Activated CD8-positive, alpha-beta memory T cell treated with anti-CD3 and anti-CD28 coated beads for 4 hours (primary cell): ENCODE measurements at regions not wholly inside any gene's neighbourhood (a gene's known extent, or its start where the extent isn't known, plus 50 kb on each side); places are given as distances from the start of the nearest gene placed in this dataset.

Experiments
- DNase-seq, 2 donors: peaks; one replicate each; pipeline ENCODE4 v3.0.0-alpha.2; 2020; ENCODE audit warnings: low read depth in 2 of 2

DNA sequence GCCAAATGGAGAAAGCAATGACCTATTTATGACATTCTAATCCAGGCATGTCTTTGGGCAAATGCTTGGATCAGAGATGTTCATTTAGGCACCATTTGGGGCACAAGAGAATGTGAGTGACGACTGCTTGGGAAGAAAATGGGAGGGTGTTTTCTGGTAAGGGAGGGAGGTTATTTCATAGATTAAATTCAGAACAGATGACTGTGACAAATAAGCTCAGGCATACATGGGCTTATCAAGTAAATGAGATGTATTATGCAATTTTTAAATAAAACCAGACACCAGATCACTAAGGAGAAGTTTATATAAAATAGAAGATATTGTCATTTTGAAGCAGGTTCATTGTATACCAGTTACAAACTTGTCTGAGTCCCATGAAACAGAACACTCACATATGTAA lies 71.4 kb upstream of the UGT8 start:
- no peak for DNase-seq

- no peak for DNase-seq
These were observed 71.0 kb upstream of the UGT8 start for GRCh38 chr4:114527637-114528036.

DNA sequence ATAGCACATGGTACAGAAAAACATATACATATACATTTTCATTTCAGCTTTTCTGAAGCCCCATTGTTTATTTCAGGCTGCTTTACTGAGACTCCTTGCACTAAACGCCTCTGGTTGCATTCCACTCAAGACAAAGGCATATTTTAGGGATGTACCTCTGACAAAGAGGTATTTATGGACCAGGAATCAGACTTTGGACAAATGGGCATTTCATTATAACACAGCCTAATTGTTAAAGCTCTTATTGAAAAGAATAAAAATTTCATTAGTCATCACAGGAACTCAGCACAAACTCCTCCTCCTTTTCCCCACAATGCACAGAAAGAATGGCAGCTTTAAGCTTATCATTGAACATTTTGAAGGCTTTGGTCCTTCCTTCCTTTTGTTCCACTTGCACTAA lies 62.9 kb upstream of the UGT8 start:
- no peak for DNase-seq

GRCh38 chr4:114537352-114537751 lies 61.3 kb upstream of the UGT8 start:
- no peak for DNase-seq

DNA sequence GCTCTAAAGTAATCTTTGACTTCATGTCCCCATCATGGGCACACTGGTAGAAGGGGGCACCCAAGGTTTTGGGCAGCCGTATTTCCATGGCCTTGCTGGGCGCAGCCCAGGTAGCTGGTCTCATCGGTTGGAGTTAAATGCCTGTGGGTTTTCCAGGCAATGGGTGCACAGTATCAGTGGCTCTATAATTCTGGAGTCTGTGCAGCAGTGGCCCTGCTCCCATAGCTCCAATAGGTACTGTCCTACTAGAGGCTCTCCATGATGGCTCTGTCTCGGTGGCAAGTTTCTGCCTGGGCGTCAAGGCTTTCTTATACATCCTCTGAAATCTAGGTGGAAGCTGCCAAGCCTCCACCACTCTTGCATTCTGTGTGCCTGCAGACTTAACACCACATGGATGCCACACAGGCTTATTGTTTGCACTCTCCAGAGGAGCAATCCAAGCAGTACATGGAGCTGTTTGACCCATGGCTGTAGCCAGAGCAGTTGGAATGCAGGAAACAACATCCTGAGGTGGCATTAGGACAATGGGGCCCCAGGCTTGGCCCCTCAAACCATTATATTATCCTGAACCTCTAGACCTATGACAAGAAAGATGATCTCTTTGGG lies 60.5 kb upstream of the UGT8 start:
- DNase-seq, result no peak

- no peak for DNase-seq
These were observed 58.6 kb upstream of the UGT8 start for GRCh38 chr4:114539985-114540384.

DNA sequence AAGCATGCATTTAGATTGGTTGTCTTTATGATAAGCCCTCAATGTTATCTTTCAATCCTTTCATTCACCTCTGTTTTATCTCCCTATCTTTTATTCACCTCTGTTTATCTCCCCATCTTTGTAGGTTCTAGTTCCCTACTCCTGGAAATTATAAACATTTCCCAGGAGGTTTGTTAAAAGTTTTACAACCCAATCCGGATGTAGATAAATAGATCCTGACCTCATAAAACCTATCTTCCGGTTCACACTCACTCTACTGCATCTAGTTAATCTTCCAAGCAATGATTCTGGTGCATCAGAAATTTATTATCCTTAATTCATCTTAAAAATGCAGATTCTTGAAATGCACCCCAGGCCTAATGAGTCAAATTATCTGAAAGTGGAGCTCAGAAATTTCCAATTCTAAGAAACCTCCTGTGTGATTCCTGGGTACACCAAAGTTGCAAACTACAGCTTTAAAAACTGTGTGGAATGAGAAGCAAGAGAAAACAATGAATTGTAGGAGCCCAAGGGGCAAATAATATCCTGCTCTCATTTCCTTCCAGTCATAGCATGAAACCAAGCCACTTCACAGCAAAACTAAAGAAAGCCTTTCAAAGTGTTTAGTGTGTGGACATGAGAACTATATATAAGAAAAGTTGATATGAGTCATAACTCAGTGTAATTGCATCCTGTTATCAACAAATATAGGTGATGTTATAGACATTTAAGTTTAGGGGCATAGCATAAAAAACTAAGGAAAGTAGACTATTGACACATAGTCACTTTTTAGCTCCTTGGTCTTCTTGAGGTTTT lies 51.1 kb upstream of the UGT8 start:
- DNase-seq, result no peak
